GM23338 (cell line): ENCODE measurements at regions not wholly inside any gene's neighbourhood (a gene's known extent, or its start where the extent isn't known, plus 50 kb on each side); places are given as distances from the start of the nearest gene placed in this dataset.

Experiments
- POLR2AphosphoS5 ChIP-seq: IDR thresholded peaks from 2 replicates; pipeline ENCODE4 v1.6.1; 2016; ENCODE audit warnings: antibody characterized with exemption, low read depth
- ZNF114 ChIP-seq: fragments of 250-450 bp; sonication (Bioruptor Pico); IDR thresholded peaks from 2 replicates; pipeline ENCODE4 v1.5.0; 2020; ENCODE audit warnings: mild to moderate bottlenecking, moderate library complexity
- TF ChIP-seq, protein P1 (sequence below), 2 experiments: fragments of 200-600 bp in 1 of 2; sonication (generic) in 1 of 2; conservative IDR thresholded peaks; 2 replicates each; pipeline versions ENCODE4 v1.5.1 to v1.6.1; 2016 to 2017; ENCODE audit warnings: antibody characterized with exemption in 2 of 2, low read depth in 2 of 2, mild to moderate bottlenecking in 2 of 2, moderate library complexity in 1 of 2

DNA sequence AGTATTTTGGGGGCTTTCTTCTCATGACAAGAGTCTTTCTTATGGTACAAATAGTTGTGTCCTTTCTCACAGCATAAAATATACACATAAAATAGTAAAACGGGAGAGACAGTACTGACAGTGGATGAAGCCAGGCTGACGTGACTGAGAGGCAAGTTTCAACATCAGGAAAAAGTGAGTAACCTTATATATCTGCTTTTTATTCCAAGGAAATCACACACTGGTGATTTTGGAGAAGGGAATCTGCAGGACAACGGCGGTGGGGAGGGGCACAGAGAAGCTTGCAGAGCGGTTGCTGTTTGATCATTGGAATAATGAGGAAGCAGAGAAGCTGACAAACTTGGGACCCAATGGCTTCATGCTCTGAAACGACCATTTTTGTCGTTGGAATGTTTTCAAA is 130.6 kb upstream of the ZNF236 start:
- TF ChIP-seq POLR2AphosphoS5: no peak
- TF ChIP-seq, protein P1, sequence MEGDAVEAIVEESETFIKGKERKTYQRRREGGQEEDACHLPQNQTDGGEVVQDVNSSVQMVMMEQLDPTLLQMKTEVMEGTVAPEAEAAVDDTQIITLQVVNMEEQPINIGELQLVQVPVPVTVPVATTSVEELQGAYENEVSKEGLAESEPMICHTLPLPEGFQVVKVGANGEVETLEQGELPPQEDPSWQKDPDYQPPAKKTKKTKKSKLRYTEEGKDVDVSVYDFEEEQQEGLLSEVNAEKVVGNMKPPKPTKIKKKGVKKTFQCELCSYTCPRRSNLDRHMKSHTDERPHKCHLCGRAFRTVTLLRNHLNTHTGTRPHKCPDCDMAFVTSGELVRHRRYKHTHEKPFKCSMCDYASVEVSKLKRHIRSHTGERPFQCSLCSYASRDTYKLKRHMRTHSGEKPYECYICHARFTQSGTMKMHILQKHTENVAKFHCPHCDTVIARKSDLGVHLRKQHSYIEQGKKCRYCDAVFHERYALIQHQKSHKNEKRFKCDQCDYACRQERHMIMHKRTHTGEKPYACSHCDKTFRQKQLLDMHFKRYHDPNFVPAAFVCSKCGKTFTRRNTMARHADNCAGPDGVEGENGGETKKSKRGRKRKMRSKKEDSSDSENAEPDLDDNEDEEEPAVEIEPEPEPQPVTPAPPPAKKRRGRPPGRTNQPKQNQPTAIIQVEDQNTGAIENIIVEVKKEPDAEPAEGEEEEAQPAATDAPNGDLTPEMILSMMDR (conservative IDR thresholded peaks at IDR 0.05; ENCODE audit: low read depth in 2 of 2): no peak
- no peak for TF ChIP-seq ZNF114 (CRISPR knock-in tag)
